ENCODE measurements at regions not wholly inside any gene's neighbourhood (a gene's known extent, or its start where the extent isn't known, plus 50 kb on each side); places are given as distances from the start of the nearest gene placed in this dataset.
"Not testable (repeated sequence)": the region's sequence is repeated elsewhere in the genome, so short reads cannot be mapped to it uniquely, and the experiment has no call there.

GRCh38 chr7:65551042-65551441 is 177.4 kb downstream of the ZNF92 start:
- not testable (repeated sequence) for DNase-seq (ENCODE audit: insufficient read length, low spot score); FAIRE-seq

- DNase-seq (ENCODE audit: insufficient read length, low spot score); FAIRE-seq: not testable (repeated sequence)
Measured at GRCh38 chr7:65554553-65555476, 181.2 kb downstream of the ZNF92 start.

GRCh38 chr7:65558584-65558983 is 184.9 kb downstream of the ZNF92 start:
- not testable (repeated sequence) for DNase-seq (ENCODE audit: insufficient read length, low spot score); FAIRE-seq

- not testable (repeated sequence) for FAIRE-seq; DNase-seq (ENCODE audit: insufficient read length, low spot score)
Measured at GRCh38 chr7:65561786-65562372, 188.2 kb downstream of the ZNF92 start.

- not testable (repeated sequence) for DNase-seq (ENCODE audit: insufficient read length, low spot score); FAIRE-seq
Measured at GRCh38 chr7:65562522-65562921, 188.9 kb downstream of the ZNF92 start.

DNA sequence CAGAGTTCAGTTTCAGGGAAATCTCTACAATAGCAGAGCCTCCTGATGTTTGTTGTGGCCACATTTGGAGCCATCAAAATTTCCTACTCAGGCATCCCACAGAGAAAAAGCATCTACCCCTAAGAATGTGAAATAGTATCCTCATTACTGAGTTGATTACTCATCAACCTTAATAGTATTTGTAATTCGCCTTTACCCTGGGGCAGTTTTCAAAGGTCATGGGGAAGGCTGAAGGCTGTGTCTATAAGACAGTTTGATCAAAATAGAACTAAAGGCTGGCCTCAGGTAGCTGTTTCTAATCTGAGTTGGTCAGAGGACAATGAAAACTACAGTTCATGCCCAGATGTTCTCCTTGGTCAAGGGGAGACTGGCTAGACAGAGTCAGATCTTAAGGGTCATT is 189.7 kb downstream of the ZNF92 start:
- not testable (repeated sequence) for FAIRE-seq; DNase-seq (ENCODE audit: insufficient read length, low spot score)

DNA sequence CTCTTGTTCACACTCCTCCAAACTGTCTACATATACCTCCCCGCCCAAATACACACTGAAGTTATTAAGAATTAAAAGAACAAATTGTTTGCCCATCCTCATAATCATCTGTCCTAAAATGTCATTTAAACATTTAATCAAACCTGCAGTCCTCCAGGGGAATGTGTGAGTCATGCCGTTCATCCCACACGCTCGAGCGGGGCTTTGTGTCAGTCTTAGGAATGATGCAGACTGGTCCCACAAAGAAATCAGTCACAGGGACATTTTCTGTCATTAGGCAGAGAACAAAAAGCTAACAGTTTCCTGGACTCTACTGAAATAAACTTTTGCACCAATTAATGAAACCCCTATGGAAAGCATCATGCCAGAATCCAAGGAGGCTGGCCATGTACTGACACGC is 194.6 kb downstream of the ZNF92 start:
- DNase-seq (ENCODE audit: insufficient read length, low spot score); FAIRE-seq: not testable (repeated sequence)

- DNase-seq (ENCODE audit: insufficient read length, low spot score); FAIRE-seq: not testable (repeated sequence)
Measured at GRCh38 chr7:65570990-65571389, 197.3 kb downstream of the ZNF92 start.

- not testable (repeated sequence) for DNase-seq (ENCODE audit: insufficient read length, low spot score); FAIRE-seq
Measured at GRCh38 chr7:65572581-65572980, 198.9 kb downstream of the ZNF92 start.

DNA sequence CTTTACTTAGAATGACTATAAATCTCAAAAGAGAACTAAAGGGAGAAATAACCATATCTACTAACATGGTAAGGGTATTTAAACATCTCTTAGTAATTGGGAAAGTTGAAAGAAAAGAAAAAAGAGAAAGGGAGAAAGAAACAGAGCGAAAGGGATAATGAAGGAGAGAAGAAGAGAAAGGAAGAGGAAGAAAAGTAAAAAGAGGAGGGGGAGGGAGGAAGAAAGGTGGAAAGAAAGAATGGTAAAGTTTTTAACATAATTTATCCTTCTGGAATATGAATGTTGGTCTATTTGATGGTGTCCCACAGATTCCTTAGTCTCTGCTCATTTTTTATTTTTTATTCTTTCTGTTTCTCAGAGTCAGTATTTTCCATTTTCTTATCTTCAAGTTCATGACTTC is 202.7 kb downstream of the ZNF92 start:
- DNase-seq (ENCODE audit: insufficient read length, low spot score); FAIRE-seq: not testable (repeated sequence)

DNA sequence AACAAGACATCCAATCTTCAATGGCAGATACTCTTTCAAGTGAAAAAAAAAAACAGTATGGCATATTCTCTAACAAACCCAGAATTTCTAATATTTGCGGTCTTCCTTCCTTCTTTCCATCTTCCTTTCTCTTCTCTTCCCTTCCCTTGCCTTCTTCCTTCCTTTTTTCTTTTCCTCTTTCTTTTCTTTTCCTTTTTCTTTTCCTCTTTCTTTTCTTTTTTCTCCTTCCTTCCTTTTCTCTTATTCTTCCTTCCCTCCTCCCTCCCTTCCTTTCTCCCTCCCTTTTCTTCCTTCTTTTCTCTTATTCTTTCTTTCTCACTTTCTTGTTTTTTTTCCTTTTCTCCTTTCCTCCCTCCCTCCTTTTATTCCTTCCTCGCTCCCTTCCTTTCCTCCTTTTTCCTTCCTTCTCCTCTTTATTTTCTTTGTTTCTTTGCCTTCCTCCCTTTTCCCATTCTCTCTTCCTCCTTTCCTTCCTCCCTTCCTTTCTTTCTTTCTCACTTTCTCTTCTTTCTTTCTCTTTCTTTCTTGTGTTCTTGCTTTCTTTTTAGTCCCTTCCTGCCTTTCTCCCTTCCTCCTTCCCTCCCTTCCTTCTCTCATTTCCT is 209.0 kb downstream of the ZNF92 start:
- FAIRE-seq; DNase-seq (ENCODE audit: insufficient read length, low spot score): not testable (repeated sequence)

DNA sequence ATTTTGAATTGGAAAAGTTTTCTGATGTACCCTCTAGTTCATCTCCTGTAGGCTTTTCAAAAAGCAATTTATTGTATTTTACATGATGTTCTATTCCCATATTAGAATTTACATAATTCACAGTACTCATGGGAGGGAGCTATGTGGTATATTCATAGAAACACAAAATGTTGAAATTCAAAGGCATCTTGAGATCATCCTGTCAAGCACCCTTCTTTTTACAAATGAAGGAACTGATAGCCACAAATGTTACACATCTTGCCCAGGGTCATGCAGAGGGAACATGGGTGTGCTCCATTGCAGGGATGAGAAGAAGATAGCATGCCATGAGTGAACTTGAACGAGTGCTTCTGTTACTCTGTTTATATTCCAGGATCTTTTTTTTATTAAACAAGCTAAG is 228.8 kb downstream of the ZNF92 start:
- FAIRE-seq; DNase-seq (ENCODE audit: insufficient read length, low spot score): not testable (repeated sequence)

DNA sequence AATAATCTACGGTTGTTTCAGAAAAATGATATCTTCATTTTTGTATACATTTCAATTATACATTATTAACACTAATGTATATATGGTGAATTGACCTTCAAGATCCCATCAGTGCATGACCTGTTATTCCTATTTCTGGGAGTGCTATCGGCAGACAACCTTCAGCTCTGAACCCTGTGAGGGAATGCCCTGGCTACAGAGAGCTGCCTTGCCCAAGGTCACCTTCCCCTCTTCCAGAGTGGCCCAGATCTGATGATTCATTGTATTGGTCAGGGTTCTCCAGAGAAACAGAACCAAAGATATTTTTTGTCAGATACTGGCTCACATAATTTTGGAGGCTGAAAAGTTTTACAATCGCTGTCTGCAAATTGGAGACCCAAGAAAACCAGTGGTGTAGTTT is 235.5 kb downstream of the ZNF92 start:
- no peak for TF ChIP-seq POU2F2 (IDR thresholded peaks at IDR 0.05; ENCODE audit: low read depth, low read length)
- TF ChIP-seq POLR2AphosphoS5 (IDR thresholded peaks at IDR 0.05; ENCODE audit: low read depth, low read length) = no peak
- no peak for TF ChIP-seq POLR2A (IDR thresholded peaks at IDR 0.05; ENCODE audit: low read depth, low read length)
- no peak for TF ChIP-seq PAX5 (IDR thresholded peaks at IDR 0.05; ENCODE audit: insufficient read depth, low read length, severe bottlenecking)
- no peak for TF ChIP-seq TAF1 (IDR thresholded peaks at IDR 0.05; ENCODE audit: low read depth, low read length)
- no peak for TF ChIP-seq SPI1 (IDR thresholded peaks at IDR 0.05; ENCODE audit: low read depth, low read length)
- no peak for DNase-seq (ENCODE audit: insufficient read length, low spot score)
- FAIRE-seq = no peak

DNA sequence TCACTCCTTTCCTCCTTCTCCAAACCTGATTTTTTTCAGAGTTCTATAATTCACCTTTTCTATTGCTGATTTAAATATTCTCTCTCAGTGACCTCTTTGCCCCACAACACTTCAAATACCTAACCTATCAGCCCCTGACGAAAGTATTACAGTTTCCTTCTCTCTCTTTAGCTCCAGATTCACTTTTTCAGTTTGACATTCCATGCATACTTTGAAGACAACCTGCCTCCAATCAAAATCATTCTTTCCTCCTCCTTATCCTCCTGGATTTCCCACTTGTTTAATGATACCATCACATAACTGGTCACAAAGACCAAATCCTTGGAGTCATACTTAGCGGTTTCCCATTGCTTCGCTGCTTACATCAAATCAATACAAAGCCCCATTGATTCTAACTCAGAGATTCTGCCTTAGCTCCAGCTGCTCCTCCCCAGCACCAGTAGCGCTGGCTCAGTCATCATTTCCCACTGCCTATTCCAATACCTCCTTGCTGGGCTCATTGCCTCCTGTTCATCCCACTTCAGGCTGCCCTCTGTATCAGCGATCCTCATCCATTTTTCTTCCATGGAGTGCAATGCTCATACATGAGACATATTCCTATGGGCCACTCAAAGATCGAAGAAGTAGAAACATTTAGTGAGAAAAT is 240.1 kb downstream of the ZNF92 start:
- FAIRE-seq = peak; percentile 40
- DNase-seq (ENCODE audit: insufficient read length, low spot score) = not testable (repeated sequence)

- not testable (repeated sequence) for DNase-seq (ENCODE audit: insufficient read length, low spot score)
- peak; percentile 59 for FAIRE-seq
Measured at GRCh38 chr7:65616111-65616510, 242.5 kb downstream of the ZNF92 start.

DNA sequence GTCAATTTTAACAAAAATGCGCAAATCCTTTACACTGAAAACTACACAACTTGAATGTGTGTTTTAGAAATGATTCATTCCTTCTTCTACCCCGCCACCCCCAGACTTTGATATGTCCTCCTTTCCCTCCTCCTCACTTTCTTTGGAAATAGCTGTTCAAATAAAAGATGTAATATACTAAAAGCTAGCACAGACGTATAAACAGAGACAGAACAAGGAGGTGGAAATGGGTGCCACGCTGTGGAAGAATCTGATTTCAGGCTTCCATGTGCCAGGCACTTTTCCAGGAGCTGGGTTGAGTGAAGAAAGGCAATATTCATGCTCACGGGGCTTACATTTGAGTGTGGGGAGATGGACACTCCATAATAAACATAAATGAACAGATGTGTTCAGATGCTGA is 246.6 kb downstream of the ZNF92 start:
- FAIRE-seq = peak; percentile 75

GRCh38 chr7:65621580-65622201 is 248.0 kb downstream of the ZNF92 start:
- not testable (repeated sequence) for DNase-seq (ENCODE audit: insufficient read length, low spot score)
- FAIRE-seq = peak; percentile 72

More for the DNA sequence above, 246.6 kb downstream of the ZNF92 start:
- DNase-seq (ENCODE audit: insufficient read length, low spot score) = not testable (repeated sequence)

GRCh38 chr7:65631236-65631635 is 241.6 kb upstream of the VKORC1L1 start:
- FAIRE-seq; DNase-seq (ENCODE audit: insufficient read length, low spot score): not testable (repeated sequence)
